GM19467 (cell line): ENCODE measurements at regions not wholly inside any gene's neighbourhood (a gene's known extent, or its start where the extent isn't known, plus 50 kb on each side); places are given as distances from the start of the nearest gene placed in this dataset.

Source experiments
- ATAC-seq: cut with Tn5 transposase; IDR thresholded peaks from one replicate; pipeline ENCODE4 v1.9.1; 2021; ENCODE audit warnings: mild to moderate bottlenecking, moderate library complexity; ENCODE audit not compliant: unreplicated experiment

GRCh38 chr3:83882701-83883100, 1076.1 kb upstream of the CADM2 start:
- no peak for ATAC-seq

GRCh38 chr3:83890039-83890762, 1068.6 kb upstream of the CADM2 start:
- ATAC-seq = no peak

GRCh38 chr3:83890763-83891135, 1068.0 kb upstream of the CADM2 start:
- no peak for ATAC-seq

- ATAC-seq = no peak
Measured at GRCh38 chr3:83894223-83894622, 1064.6 kb upstream of the CADM2 start.

GRCh38 chr3:83895892-83896291, 1062.9 kb upstream of the CADM2 start:
- ATAC-seq = no peak

- ATAC-seq = no peak
Measured at GRCh38 chr3:83902787-83903533, 1055.8 kb upstream of the CADM2 start.

GRCh38 chr3:83913381-83913780, 1045.4 kb upstream of the CADM2 start:
- no peak for ATAC-seq

GRCh38 chr3:83926291-83926690, 1032.5 kb upstream of the CADM2 start:
- no peak for ATAC-seq

- no peak for ATAC-seq
Measured at GRCh38 chr3:83928391-83928790, 1030.4 kb upstream of the CADM2 start.

GRCh38 chr3:83928903-83929302, 1029.9 kb upstream of the CADM2 start:
- ATAC-seq = no peak

GRCh38 chr3:83934192-83935021, 1024.4 kb upstream of the CADM2 start:
- ATAC-seq = no peak

- ATAC-seq = no peak
Measured at GRCh38 chr3:83938491-83938890, 1020.3 kb upstream of the CADM2 start.

GRCh38 chr3:83941990-83942745, 1016.6 kb upstream of the CADM2 start:
- ATAC-seq = no peak

GRCh38 chr3:83946049-83946448, 1012.7 kb upstream of the CADM2 start:
- no peak for ATAC-seq

GRCh38 chr3:83946554-83946953, 1012.2 kb upstream of the CADM2 start:
- no peak for ATAC-seq

GRCh38 chr3:83948771-83949170, 1010.0 kb upstream of the CADM2 start:
- no peak for ATAC-seq

GRCh38 chr3:83953417-83954089, 1005.2 kb upstream of the CADM2 start:
- ATAC-seq = no peak

- no peak for ATAC-seq
Measured at GRCh38 chr3:83956431-83956830, 1002.4 kb upstream of the CADM2 start.

GRCh38 chr3:83968356-83968755, 990.4 kb upstream of the CADM2 start:
- ATAC-seq = no peak

GRCh38 chr3:83971666-83972065, 987.1 kb upstream of the CADM2 start:
- no peak for ATAC-seq
